ENCODE measurements at regions not wholly inside any gene's neighbourhood (a gene's known extent, or its start where the extent isn't known, plus 50 kb on each side); places are given as distances from the start of the nearest gene placed in this dataset.
"Not testable (repeated sequence)": the region's sequence is repeated elsewhere in the genome, so short reads cannot be mapped to it uniquely, and the experiment has no call there.

DNA sequence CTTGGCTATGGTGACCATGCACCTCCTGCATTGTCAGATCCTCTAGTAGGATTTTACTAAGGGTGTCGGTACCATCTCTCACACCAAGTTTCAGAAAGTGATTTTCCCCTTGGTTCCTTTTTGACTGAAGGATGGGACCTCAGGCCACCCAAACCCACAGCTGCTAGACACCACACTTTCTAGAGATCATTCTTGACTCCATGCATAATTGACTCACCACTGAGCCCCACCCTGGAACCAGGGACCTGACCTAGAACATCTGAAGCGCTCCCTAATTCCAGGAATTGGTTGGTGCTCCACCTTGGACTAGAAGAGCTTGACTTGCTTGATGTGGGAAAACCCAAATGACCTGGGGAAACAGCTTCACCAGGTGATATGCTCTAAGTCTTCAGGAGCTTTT lies 206.8 kb upstream of the EGLN3 start:
- H3K4me3 ChIP-seq (ENCODE audit: low read depth, low read length): no peak overlapping the region
- TF ChIP-seq, protein P1, sequence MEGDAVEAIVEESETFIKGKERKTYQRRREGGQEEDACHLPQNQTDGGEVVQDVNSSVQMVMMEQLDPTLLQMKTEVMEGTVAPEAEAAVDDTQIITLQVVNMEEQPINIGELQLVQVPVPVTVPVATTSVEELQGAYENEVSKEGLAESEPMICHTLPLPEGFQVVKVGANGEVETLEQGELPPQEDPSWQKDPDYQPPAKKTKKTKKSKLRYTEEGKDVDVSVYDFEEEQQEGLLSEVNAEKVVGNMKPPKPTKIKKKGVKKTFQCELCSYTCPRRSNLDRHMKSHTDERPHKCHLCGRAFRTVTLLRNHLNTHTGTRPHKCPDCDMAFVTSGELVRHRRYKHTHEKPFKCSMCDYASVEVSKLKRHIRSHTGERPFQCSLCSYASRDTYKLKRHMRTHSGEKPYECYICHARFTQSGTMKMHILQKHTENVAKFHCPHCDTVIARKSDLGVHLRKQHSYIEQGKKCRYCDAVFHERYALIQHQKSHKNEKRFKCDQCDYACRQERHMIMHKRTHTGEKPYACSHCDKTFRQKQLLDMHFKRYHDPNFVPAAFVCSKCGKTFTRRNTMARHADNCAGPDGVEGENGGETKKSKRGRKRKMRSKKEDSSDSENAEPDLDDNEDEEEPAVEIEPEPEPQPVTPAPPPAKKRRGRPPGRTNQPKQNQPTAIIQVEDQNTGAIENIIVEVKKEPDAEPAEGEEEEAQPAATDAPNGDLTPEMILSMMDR (IDR thresholded peaks at IDR 0.05; ENCODE audit: borderline replicate concordance, insufficient read depth, low read depth, low read length): no peak

DNA sequence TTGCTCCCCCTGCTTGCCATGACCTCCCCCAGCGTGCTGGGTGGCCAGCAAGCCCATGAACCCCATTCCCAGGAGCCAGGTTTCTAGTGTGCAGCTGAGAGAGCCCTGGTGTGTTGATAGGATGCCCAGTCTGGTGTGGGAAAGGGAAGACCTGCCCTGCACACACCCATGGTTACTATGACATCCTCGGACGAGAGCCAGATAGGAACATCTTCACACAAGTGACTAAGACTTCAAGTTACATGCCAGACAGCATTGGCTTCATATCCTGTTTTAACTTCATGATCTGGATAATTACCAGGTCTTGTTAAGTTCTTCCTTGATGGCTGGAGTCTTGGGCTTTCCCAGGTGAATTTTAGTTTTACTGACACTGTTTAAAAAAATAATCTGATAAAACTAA lies 196.6 kb upstream of the EGLN3 start:
- TF ChIP-seq, protein P1 (IDR thresholded peaks at IDR 0.05; ENCODE audit: borderline replicate concordance, insufficient read depth, low read depth, low read length): no peak
- no peak overlapping the region for H3K4me3 ChIP-seq (ENCODE audit: low read depth, low read length)

DNA sequence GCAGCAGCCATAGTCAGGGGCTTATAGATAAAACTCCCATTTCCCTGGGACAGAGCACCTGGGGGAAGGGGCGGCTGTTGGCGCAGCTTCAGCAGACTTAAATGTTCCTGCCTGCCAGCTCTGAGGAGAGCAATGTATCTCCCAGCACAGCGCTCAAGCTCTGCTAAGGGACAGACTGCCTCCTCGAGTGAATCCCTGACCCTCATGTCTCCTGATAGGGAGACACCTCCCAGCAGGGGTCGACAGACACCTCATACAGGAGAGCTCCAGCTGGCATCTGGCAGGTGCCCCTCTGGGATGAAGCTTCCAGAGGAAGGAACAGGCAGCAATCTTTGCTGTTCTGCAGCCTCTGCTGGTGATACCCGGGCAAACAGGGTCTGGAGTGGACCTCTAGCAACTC lies 189.3 kb upstream of the EGLN3 start:
- H3K4me3 ChIP-seq (ENCODE audit: low read depth, low read length): not testable (repeated sequence)

DNA sequence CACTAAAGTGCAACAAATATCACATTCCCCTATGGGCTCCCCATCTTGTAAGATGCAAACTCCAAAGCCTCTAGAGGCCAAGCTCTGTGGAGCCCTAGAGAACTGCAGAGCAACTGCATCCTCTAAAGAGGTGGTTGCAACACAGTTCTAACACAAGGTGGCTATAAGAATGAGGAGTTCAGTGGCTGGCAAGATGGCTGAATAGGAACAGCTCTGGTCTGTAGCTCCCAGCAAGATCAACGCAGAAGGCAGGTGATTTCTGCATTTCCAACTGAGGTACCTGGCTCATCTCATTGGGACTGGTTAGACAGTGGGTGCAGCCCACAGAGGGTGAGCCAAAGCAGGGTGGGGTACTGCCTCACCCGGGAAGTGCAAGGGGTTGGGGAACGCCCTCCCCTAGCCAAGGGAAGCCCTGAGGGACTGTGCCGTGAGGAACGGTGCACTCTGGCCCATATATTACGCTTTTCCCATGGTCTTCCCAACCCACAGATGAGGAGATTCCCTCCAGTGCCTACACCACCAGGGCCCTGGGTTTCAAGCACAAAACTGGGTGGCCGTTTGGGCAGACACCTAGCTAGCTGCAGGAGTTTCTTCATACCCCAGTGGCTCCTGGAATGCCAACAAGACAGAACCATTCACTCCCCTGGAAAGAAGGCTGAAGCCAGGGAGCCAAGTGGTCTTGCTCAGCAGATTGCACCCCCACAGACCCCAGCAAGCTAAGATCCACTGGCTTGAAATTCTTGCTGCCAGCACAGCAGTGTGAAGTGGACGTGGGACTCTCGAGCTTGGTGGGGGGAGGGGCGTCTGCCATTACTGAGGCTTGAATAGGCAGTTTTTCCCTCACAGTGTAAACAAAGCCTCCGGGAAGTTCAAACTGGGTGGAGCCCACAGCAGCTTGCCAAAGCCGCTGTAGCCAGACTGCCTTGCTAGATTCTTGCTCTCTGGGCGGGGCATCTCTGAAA lies 188.6 kb upstream of the EGLN3 start:
- not testable (repeated sequence) for H3K4me3 ChIP-seq (ENCODE audit: low read depth, low read length)

DNA sequence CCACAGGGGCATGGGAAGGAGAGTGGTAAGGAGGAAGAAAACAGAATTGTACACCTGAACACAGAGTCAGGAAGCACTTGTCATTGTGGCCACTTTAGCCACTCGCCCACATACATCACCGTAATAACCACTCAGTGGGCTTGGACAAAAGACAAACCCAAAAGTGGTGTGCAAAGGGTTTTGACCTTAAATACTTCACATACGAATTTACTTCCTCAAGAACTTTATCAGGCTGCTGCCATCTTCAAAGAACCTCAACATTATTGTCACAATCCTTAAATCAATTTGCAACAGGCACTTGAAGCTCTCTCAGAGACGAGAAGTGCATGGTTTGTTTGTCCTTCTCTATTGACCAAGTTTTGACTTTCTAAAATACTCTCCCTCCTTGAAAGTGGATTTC lies 187.3 kb upstream of the EGLN3 start:
- TF ChIP-seq, protein P1 (IDR thresholded peaks at IDR 0.05; ENCODE audit: borderline replicate concordance, insufficient read depth, low read depth, low read length): no peak
- H3K4me3 ChIP-seq (ENCODE audit: low read depth, low read length): no peak overlapping the region

DNA sequence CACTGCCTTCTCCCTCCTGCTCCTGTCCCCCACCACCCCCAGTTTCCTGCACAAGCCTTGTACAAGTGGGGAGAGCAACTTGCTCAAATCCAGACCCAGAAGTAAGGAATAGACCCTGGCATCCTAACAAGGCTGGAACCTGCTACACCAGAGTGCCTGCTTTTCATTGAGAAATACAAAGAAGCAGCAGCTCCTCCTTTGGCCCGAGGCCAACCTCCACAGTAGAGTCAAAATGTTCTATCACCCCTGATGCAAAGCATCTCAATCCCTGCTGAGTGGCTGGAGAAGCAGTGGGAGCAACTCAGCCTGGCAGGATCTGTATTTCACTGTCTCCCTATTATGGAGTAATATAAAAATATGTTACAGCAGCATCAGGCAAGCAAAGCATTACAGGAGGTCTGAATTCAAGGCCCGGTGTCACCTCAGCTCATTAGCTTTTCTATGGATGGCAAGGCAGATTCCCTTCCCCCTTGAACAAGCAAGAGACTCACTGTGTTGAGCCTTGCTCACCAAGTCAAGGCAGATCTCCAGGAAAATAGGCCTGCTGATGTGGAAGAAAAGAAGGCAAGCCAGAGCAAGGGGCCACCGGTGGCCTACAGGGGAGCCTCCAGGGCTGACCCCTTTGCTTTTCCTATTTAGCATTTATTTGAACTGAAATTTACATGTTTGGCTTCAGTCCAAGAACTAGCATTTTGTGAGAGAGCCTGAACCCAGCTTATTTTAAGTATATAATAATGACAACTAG lies 186.3 kb upstream of the EGLN3 start:
- H3K4me3 ChIP-seq (ENCODE audit: low read depth, low read length): no peak overlapping the region
- TF ChIP-seq, protein P1 (IDR thresholded peaks at IDR 0.05; ENCODE audit: borderline replicate concordance, insufficient read depth, low read depth, low read length): no peak

DNA sequence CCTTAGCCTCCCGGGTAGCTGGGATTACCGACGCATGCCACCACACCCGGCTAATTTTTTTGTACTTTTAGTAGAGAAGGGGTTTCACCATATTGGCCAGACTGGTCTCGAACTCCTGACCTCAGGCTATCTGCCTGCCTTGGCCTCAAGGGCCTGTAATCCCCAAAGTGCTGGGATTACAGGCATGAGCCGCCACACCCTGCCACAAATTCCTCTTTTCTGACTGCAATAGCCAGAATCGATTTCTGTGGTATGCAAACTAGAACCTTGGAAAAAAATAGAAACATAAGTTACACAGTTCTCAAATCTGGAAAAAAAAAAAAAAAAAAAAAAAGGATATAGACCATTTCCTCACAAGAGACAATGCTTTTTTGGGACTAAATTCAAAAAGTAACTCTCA lies 184.6 kb upstream of the EGLN3 start:
- no peak overlapping the region for H3K4me3 ChIP-seq (ENCODE audit: low read depth, low read length)

More for the DNA sequence above, 184.6 kb upstream of the EGLN3 start:
- TF ChIP-seq, protein P1 (IDR thresholded peaks at IDR 0.05; ENCODE audit: borderline replicate concordance, insufficient read depth, low read depth, low read length): no peak
